Esophagus squamous epithelium (tissue), 5 donors: ENCODE measurements at regions not wholly inside any gene's neighbourhood (a gene's known extent, or its start where the extent isn't known, plus 50 kb on each side); places are given as distances from the start of the nearest gene placed in this dataset.

ENCODE experiments used
- DNase-seq: peaks from one replicate; lab custom pipeline; 2025; lab: John Stamatoyannopoulos, UW
- H3K27ac ChIP-seq, 4 donors: fragments of 200-600 bp; sonication (generic); one replicate each; pipeline ENCODE4 v1.5.1; 2016 to 2019; ENCODE audit warnings: mild to moderate bottlenecking in 1 of 4
- H3K27me3 ChIP-seq, 4 donors: fragments of 200-600 bp; sonication (generic); 1 replicate in 3 of 4; 2 replicates in 1 of 4; pipeline versions ENCODE4 v1.5.1 to v1.6.0; 2017 to 2021; ENCODE audit warnings: antibody characterized with exemption in 1 of 4
- H3K36me3 ChIP-seq, 3 donors: fragments of 200-600 bp; sonication (generic); one replicate each; pipeline ENCODE4 v1.5.1; 2016 to 2019
- H3K4me1 ChIP-seq, 3 donors: fragments of 200-600 bp; sonication (generic); one replicate each; pipeline ENCODE4 v1.5.1; 2017 to 2019
- H3K4me3 ChIP-seq, 4 donors: fragments of 200-600 bp; sonication (generic); 1 replicate in 3 of 4; 2 replicates in 1 of 4; pipeline ENCODE4 v1.5.1; 2016 to 2019; ENCODE audit warnings: mild to moderate bottlenecking in 2 of 4, moderate library complexity in 1 of 4
- H3K9me3 ChIP-seq, 3 donors: fragments of 200-600 bp; sonication (generic); one replicate each; pipeline ENCODE4 v1.5.1; 2016 to 2019
- POLR2A ChIP-seq, 4 donors: fragments of 450-650 bp; IDR thresholded peaks; one replicate each; pipeline ENCODE4 v1.6.1; 2017; ENCODE audit warnings: antibody characterized with exemption in 4 of 4, mild to moderate bottlenecking in 4 of 4, moderate library complexity in 3 of 4
- WGBS, 2 donors: methylation state at CpG; one replicate each; pipeline ENCODE4 v1.1.5; 2018; 5-methylcytosine and 5-hydroxymethylcytosine counted together
- intact Hi-C: fragments of 100-400 bp; cut with DNase I; formaldehyde crosslinking; loops from one replicate; pipeline ENCODE4 v1.15.0; 2022
- TF ChIP-seq, protein P1 (sequence below), 6 experiments: fragments of 450-650 bp in 4 of 6; fragments of 200-600 bp in 2 of 6; sonication (generic) in 2 of 6; IDR thresholded peaks; one replicate each; pipeline ENCODE4 v1.5.1; 2016 to 2019; ENCODE audit warnings: antibody characterized with exemption in 6 of 6, mild to moderate bottlenecking in 4 of 6, moderate library complexity in 4 of 6
- donor health status: DM: yes; HTN: yes; CAD: no.

DNA sequence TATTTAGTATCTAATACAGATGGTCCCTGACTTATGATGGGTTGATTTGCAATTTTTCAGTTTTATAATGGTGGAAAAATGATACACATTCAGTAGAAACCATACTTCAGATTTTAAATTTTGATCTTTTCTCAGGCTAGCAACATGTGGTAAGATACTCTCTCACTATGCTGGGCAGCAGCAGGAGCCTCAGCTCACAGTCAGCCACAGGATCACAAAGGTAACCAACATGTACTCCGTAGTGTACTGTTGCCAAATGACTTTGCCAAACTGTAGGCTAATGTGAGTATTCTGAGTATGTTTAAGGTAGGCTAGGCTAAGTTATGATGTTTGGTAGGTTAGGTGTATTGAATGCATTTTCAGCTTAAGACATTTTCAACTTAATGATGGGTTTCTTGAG, 498.6 kb upstream of the DPPA4 start:
- 63 to 68% methylated on average over 1 of the region's 1 CpG for WGBS, 2 donors

DNA sequence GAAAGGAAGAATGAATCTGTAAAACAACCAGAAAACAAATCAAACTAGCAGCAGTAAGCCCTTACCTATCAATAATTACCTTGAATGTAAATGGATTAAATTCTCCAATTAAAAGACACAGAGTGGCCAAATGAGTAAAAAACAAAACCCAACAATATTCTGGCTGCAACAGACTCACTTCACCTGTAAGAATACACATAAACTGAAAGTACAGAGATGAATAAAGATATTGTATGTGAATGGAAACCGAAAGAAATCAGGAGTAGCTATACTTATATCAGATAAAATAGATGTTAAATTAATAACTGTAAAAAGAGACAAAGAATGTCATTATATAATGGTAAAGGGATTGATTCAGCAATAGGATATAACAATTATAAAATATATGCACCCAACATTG, 514.5 kb upstream of the DPPA4 start:
- no peak overlapping the region for H3K4me3 ChIP-seq
- H3K27me3 ChIP-seq, result no peaks in the 10 kb centered on the region
- H3K4me1 ChIP-seq, result no peaks in the 10 kb centered on the region
- no peak for TF ChIP-seq POLR2A (IDR thresholded peaks at IDR 0.05)
- TF ChIP-seq, protein P1, sequence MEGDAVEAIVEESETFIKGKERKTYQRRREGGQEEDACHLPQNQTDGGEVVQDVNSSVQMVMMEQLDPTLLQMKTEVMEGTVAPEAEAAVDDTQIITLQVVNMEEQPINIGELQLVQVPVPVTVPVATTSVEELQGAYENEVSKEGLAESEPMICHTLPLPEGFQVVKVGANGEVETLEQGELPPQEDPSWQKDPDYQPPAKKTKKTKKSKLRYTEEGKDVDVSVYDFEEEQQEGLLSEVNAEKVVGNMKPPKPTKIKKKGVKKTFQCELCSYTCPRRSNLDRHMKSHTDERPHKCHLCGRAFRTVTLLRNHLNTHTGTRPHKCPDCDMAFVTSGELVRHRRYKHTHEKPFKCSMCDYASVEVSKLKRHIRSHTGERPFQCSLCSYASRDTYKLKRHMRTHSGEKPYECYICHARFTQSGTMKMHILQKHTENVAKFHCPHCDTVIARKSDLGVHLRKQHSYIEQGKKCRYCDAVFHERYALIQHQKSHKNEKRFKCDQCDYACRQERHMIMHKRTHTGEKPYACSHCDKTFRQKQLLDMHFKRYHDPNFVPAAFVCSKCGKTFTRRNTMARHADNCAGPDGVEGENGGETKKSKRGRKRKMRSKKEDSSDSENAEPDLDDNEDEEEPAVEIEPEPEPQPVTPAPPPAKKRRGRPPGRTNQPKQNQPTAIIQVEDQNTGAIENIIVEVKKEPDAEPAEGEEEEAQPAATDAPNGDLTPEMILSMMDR (IDR thresholded peaks at IDR 0.05), result no peak
- no peak overlapping the region for H3K27ac ChIP-seq
- peaks cover 0 to 20% (median 10%) of the 10 kb centered on the region in 3 donors for H3K9me3 ChIP-seq
- 63 to 78% methylated on average over 1 of the region's 1 CpG for WGBS, 2 donors
- intact Hi-C loops, result no loop called here
- DNase-seq, result no peak
- no peaks in the 10 kb centered on the region for H3K36me3 ChIP-seq

More for the DNA sequence above, 498.6 kb upstream of the DPPA4 start:
- intact Hi-C loops, result no loop called here
- no peaks in the 10 kb centered on the region for H3K4me1 ChIP-seq
- H3K27me3 ChIP-seq, result no peaks in the 10 kb centered on the region
- H3K27ac ChIP-seq, result no peak overlapping the region
- H3K9me3 ChIP-seq, result no peaks in the 10 kb centered on the region
- TF ChIP-seq POLR2A (IDR thresholded peaks at IDR 0.05), result no peak
- TF ChIP-seq, protein P1 (IDR thresholded peaks at IDR 0.05), result no peak
- H3K4me3 ChIP-seq, result no peak overlapping the region
- no peaks in the 10 kb centered on the region for H3K36me3 ChIP-seq
- DNase-seq, result no peak

DNA sequence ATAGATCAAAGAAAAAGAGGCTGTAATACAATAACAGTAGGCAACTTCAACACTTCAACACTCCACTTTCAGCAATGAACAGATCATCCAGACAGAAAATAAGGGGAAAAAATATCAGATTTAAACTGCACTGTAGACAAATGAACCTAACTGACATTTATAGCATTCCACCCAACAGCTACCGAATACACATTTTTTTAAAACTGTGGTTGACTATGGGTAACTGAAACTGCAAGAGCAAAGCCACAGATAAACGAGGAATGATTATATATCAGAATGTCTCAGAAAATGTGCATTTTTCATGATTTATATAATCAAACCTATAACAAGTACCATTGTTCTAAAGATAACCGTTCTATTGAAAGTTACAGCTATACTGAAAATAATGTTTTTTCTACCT, 514.9 kb upstream of the DPPA4 start:
- intact Hi-C loops, result no loop called here
- H3K4me1 ChIP-seq, result no peaks in the 10 kb centered on the region
- 68% methylated on average over 3 of the region's 3 CpGs for WGBS, 2 donors

DNA sequence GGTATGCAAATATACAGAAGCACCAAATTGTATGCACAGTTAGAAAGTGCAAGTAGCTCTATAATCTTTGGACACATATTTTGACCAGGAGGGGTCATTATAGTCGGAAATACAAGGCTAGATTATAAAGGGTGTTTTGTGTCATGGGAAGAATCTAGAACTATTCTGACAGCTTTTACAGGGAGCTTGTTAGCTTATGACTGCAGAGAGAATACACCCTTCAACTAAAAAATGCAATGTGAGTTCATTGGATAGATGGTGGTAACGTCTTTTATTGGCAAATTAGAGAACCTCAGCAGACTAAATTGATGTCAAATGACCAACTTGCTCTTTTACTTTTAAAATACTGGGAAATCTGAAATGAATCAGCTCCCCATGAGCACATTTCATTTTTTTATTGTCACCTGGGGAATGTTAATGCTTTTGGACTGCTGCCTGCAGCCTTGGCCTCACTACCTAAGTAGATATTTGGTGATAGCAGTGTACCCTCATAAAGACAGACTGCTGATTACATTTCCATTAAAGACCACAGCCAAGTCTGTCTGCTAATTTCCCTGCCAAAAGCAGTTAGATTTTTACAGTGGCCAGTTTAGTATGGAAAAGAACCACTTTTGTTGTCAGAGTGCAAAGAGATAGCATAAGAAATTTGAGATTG, 515.9 kb upstream of the DPPA4 start:
- peaks cover 0 to 20% (median 10%) of the 10 kb centered on the region in 3 donors for H3K9me3 ChIP-seq
- WGBS, 2 donors, result 41 to 51% methylated on average over 2 of the region's 2 CpGs
- H3K27ac ChIP-seq, result no peak overlapping the region
- H3K4me3 ChIP-seq, result no peak overlapping the region
- H3K36me3 ChIP-seq, result no peaks in the 10 kb centered on the region
- no peak for TF ChIP-seq POLR2A (IDR thresholded peaks at IDR 0.05)
- TF ChIP-seq, protein P1 (IDR thresholded peaks at IDR 0.05), result no peak
- no peaks in the 10 kb centered on the region for H3K4me1 ChIP-seq
- no peak for DNase-seq
- intact Hi-C loops, result no loop called here
- H3K27me3 ChIP-seq, result no peaks in the 10 kb centered on the region

More for the DNA sequence above, 514.9 kb upstream of the DPPA4 start:
- TF ChIP-seq POLR2A (IDR thresholded peaks at IDR 0.05), result no peak
- TF ChIP-seq, protein P1 (IDR thresholded peaks at IDR 0.05), result no peak
- Histone ChIP-seq H3K4me3 (no peak overlapping the region), H3K27me3 (no peaks in the 10 kb centered on the region), H3K36me3 (no peaks in the 10 kb centered on the region), H3K9me3 (peaks cover 0 to 20% (median 10%) of the 10 kb centered on the region in 3 donors), H3K27ac (no peak overlapping the region)
- DNase-seq, result no peak

DNA sequence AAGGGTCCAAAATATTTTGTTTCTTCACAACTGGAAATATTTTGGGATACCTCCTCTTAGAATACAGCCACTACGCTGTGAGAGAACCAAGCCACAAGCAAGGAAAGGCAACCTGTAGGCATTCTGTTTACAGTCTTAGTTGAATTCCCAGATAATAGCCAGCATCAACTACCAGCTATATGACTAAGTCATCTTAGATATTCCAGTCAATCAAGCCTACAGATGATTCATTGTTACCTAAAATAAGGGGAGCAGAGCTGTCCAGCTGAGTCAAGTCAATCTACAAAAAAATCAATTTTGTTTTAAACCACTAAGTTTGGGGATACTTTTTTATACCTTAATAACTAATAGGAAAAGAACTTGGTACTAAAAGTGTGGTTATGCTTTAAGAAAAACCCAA, 526.4 kb upstream of the DPPA4 start:
- intact Hi-C loops, result no loop called here
- DNase-seq, result no peak
- 80 to 86% methylated on average over 1 of the region's 1 CpG for WGBS, 2 donors

More for the DNA sequence above, 526.4 kb upstream of the DPPA4 start:
- Histone ChIP-seq H3K4me3 (no peak overlapping the region), H3K36me3 (no peaks in the 10 kb centered on the region), H3K4me1 (no peaks in the 10 kb centered on the region), H3K27me3 (no peaks in the 10 kb centered on the region), H3K9me3 (no peaks in the 10 kb centered on the region), H3K27ac (no peak overlapping the region)
- TF ChIP-seq, protein P1 (IDR thresholded peaks at IDR 0.05), result no peak
- no peak for TF ChIP-seq POLR2A (IDR thresholded peaks at IDR 0.05)
